ENCODE measurements at regions not wholly inside any gene's neighbourhood (a gene's known extent, or its start where the extent isn't known, plus 50 kb on each side); places are given as distances from the start of the nearest gene placed in this dataset.

DNA sequence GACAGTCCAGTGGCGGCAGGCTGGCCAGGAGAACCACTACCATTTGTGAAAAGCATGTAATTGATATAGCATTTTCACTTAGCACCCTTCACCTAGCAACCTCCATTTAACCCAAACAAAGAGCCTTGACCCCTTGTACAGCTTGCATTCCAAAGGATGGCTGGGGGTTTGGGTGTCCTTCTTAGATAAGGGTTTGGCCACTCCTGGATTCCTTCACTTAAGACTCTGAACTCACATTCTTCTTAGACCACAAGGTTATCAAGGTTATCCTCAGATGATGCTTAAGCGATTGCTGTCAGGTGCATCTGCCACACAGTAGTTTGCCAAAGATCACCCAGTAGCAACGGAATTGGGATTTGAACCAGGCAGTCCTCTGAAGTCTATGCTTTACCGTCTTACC lies 102.8 kb downstream of the ZNF664 start:
- no peak for TF ChIP-seq HDAC2 (IDR thresholded peaks at IDR 0.05)
- TF ChIP-seq CHD2 (IDR thresholded peaks at IDR 0.05; ENCODE audit: low read length, partially characterized antibody), result no peak
- no peak for TF ChIP-seq CTCF (IDR thresholded peaks at IDR 0.05)
- no peak for TF ChIP-seq EP300 (IDR thresholded peaks at IDR 0.05)
- no peak for TF ChIP-seq POLR2A (IDR thresholded peaks at IDR 0.05; ENCODE audit: low read length)
- no peak for TF ChIP-seq RCOR1 (IDR thresholded peaks at IDR 0.05; ENCODE audit: low read depth, low read length)
- no peak for TF ChIP-seq POLR2AphosphoS2 (conservative IDR thresholded peaks at IDR 0.05; ENCODE audit: low read length)
- no peak for TF ChIP-seq ZFP36 (IDR thresholded peaks at IDR 0.05; ENCODE audit: borderline replicate concordance, partially characterized antibody)
- no peak for TF ChIP-seq KDM1A (IDR thresholded peaks at IDR 0.05; ENCODE audit: low read depth)
- no peak for TF ChIP-seq NR3C1 (IDR thresholded peaks at IDR 0.05)
- no peak for TF ChIP-seq TP53 (CRISPR knock-in tag; IDR thresholded peaks at IDR 0.05)
- TF ChIP-seq ZC3H11A (IDR thresholded peaks at IDR 0.05), result no peak
